SH-SY5Y (cell line): ENCODE measurements at regions not wholly inside any gene's neighbourhood (a gene's known extent, or its start where the extent isn't known, plus 50 kb on each side); places are given as distances from the start of the nearest gene placed in this dataset.

ENCODE experiments used
- GATA2 ChIP-seq: IDR thresholded peaks from 2 replicates; pipeline ENCODE4 v1.6.1; 2011; ENCODE audit warnings: mild to moderate bottlenecking, low read depth, low read length
- GATA3 ChIP-seq: IDR thresholded peaks from 2 replicates; pipeline ENCODE4 v1.6.1; 2011; ENCODE audit warnings: low read depth, mild to moderate bottlenecking, low read length, moderate library complexity

GRCh38 chr18:59993560-59993959 lies 93.8 kb downstream of the PMAIP1 start:
- TF ChIP-seq GATA3 (no peak), GATA2 (no peak)
